ENCODE measurements at regions not wholly inside any gene's neighbourhood (a gene's known extent, or its start where the extent isn't known, plus 50 kb on each side); places are given as distances from the start of the nearest gene placed in this dataset.
"Not testable (repeated sequence)": the region's sequence is repeated elsewhere in the genome, so short reads cannot be mapped to it uniquely, and the experiment has no call there.

- peak; percentile 26 to 48 for DNase-seq (ENCODE audit: low read depth in 2 of 2)
Observed at GRCh38 chr1:143905214-143906179, 66.3 kb downstream of the FAM72C start.

DNA sequence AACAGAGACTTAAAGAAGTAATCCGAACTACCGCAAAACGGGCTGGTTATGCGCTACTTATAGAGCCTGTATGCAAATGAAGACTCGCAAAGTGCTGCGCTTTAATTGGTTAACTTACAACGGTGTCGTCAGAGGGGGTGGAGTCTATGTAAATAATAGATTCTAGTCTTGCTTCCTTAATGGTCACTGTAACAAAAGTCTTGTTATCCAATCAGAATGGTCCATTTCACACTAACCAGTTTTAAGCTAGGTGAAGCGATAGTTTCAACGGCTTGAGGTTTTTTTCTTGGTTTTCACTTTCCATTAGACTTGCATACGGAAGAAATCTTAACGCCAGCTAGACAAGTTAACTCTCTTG lies 67.2 kb downstream of the FAM72C start:
- DNase-seq (ENCODE audit: low read depth in 2 of 2) = not testable (repeated sequence)

- peak; percentile 48 to 51 for DNase-seq (ENCODE audit: low read depth in 2 of 2)
Observed at GRCh38 chr1:143903899-143904621, 67.7 kb downstream of the FAM72C start.

DNA sequence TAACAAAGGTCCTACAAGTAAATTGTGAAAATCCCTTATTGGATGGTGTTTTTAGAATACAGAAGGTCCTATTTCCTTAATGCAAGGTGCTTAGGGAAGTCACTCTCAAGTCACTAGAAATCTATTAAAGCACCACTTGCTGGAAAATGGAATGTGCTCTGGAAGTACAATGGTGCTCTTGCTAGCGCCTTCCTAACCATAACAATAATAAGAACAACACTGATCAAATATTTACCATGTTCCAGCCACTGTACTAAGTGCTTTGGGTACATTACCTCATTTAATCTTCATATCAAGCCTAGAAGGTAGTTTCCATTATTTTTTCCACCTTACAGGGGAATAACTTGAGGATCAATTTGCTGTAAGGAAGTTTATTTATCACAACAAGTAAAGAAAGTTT lies 75.4 kb downstream of the FAM72C start:
- DNase-seq (ENCODE audit: low read depth in 2 of 2) = not testable (repeated sequence)

- peak; percentile 38 to 48 for DNase-seq (ENCODE audit: low read depth in 2 of 2)
Observed at GRCh38 chr1:143884932-143885574, 86.7 kb downstream of the FAM72C start.

DNA sequence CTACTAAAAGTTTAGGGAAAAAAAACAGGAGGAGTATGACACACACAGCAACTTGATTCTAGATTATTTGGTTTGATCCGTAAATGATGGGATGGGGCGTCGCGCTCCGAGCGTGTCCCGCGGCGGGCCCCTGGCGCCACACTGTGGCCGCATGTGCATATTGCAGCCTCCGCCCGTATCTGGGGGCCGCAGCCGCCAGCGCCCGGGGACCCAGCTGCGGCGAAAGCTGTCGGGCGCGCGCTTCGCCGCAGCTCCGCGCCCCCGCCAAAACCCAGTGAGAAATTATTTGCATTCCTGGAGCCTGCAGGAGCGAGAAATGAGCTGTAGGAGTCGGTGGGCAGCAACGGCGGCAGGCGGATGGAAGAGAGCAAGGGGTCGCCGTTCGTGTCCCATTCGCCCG lies 87.3 kb downstream of the FAM72C start:
- not testable (repeated sequence) for DNase-seq (ENCODE audit: low read depth in 2 of 2)

DNA sequence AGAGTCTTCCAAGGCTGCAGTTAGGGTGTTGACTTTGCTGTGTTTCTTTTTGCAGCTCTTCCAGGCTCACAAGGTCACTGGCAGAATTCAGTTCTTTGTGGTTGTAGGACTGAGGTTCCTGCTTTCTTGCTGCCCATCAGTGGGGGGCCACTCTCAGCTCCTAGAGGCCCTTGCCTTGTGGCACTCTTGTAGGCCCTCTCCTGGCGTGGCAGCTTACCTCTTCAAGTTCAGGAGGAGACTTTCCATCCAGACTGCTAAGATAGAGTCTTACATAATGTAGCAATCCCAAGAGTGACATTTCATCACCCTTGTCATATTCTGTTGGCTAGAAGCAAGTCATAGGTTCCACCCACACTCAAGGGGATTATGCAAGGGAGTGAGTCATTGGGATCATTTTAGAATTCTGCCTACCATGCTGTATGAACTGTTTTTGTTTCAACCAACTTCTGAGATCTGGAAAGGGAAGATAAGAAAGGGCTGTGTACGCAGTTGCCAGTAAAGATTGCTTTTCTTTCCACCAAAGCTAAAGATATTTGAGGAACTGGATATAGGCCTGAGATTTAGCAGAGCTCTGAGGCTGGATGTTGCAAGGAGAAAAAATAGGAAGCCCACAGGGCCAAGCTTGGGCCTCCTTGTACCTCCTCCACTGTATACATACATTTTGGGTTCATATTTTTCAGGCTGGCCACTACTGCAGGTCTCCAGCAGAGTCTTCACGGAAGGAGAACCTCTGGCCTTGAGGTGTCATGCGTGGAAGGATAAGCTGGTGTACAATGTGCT lies 91.8 kb downstream of the FAM72C start:
- DNase-seq (ENCODE audit: low read depth in 2 of 2) = not testable (repeated sequence)

GRCh38 chr1:143875947-143876346 lies 95.8 kb downstream of the FAM72C start:
- not testable (repeated sequence) for DNase-seq (ENCODE audit: low read depth in 2 of 2)

- not testable (repeated sequence) for DNase-seq (ENCODE audit: low read depth in 2 of 2)
Observed at GRCh38 chr1:143874625-143875024, 97.2 kb downstream of the FAM72C start.

DNA sequence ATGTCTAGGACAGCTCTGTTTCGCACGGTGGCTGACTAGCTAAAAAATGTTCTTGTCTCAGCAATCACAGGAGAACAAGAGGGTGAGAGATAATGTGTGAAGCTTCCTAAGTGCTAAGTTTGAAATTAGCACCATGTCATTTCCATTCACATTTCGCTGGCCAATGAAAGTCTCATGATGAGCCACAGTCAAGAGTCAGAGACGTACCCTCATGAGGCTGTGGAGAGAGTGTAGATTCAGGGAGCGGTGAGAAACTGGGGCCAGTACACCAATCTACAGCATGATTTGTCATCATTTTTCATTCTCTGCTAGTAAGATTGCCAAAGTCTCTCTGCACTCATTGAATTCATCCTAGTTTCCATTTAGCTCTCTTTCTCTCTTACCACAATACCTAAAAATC lies 98.1 kb downstream of the FAM72C start:
- not testable (repeated sequence) for DNase-seq (ENCODE audit: low read depth in 2 of 2)

DNA sequence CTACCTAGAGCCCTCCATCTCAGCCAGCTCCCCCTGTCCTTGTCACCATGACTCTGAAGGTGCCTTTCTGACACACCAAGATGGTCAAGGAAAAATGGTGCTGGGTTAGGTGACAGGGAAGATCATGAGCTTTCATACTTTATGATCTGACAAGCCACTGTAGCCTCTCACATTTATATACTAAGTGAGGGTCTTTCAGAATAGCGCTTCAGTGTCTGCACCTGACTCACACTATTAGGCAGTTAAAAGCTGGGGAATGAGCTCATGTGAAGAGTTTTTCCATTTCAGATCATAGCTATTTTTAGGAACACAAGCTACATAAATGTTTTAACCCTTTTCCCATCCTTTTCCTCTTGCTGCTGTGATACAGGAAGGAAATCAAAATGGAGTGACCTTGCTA lies 101.4 kb downstream of the FAM72C start:
- peak in 1 of 2 donors; percentile 34 for DNase-seq (ENCODE audit: low read depth in 2 of 2)

DNA sequence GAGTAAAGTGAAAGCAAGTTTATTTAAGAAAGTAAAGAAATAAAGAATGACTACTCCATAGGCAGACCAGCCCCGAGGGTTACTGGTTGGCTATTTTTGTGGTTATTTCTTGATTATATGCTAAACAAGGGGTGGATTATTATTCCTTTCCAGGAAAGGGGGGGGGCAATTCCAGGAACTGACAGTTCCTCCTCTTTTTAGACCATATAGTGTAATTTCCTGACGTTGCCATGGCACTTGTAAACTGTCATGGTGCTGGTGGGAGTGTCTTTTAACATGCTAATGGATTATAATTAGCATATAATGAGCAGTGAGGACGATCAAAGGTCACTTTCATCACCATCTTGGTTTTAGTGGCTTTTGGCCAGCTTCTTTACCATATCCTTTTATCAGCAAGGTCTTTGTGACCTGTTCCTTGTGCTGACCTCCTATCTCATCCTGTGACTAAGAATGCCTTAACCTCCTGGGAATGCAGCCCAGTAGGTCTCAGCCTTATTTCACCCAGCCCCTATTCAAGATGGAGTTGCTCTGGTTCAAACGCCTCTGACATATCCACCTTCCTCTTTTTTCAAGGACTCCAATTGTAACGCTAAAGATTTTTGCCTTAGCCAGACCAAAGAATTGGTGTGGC lies 104.1 kb downstream of the FAM72C start:
- not testable (repeated sequence) for DNase-seq (ENCODE audit: low read depth in 2 of 2)

- not testable (repeated sequence) for DNase-seq (ENCODE audit: low read depth in 2 of 2)
Observed at GRCh38 chr1:143863901-143864520, 107.8 kb downstream of the FAM72C start.

- DNase-seq (ENCODE audit: low read depth in 2 of 2) = not testable (repeated sequence)
Observed at GRCh38 chr1:143862722-143863121, 109.1 kb downstream of the FAM72C start.

DNA sequence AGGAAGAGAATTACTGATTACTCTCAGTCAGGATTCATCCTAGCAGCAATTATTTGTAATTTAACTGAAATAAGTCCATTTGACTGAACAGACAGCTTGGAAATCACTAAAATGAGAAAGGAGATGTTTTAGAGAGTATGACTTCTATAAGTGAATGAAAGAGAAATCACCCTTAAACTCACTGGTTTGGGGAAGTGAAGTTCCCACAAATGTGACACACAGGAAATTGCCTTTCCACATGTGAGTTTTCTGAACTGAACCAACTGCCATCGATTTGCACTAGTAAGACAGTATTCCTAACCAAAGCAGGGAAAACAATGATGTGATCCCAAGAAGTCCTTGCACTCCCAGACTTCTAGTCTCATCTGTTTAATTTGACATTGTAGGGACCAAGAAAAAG lies 110.5 kb downstream of the FAM72C start:
- DNase-seq (ENCODE audit: low read depth in 2 of 2) = not testable (repeated sequence)

GRCh38 chr1:143855867-143856266 lies 115.9 kb downstream of the FAM72C start:
- DNase-seq (ENCODE audit: low read depth in 2 of 2) = not testable (repeated sequence)

DNA sequence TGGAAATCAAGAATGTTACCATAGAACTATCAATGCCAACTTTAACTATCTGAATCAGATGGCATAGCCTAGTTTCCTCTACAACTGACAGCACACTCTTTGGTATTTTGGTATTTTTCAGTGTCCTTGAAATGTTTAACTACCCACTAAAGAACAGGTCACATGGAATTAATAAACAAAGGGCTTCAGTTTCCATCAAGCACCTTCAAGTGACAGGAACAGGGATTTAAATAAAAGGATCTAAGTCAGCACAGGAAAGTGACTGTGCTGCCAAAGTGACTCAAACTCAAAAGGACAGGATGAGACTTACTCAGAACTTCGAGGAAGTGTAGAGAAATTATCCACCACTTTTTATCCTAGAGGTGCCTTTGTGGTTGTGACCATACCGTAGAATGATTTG lies 117.7 kb downstream of the FAM72C start:
- not testable (repeated sequence) for DNase-seq (ENCODE audit: low read depth in 2 of 2)

GRCh38 chr1:143850637-143851036 lies 121.1 kb downstream of the FAM72C start:
- DNase-seq (ENCODE audit: low read depth in 2 of 2) = not testable (repeated sequence)

DNA sequence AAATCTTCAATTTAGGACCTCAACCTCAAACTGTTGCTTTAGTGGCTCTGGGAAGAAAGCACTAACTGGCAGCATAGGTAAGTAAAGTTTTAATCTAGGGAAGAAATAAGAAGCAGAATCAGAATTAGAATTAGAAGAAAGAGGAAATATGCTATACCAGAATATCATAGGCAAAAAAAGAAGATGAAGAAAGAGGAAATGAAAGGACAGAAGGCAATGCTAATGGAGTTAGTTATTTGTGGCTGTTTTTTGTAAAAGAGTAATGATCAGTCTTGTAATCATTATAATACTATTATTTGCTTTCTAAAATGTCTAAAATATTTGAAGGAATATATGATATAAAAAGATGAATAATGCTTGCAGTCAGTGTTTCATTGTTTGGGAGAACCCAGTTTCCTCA lies 122.9 kb downstream of the FAM72C start:
- DNase-seq (ENCODE audit: low read depth in 2 of 2) = not testable (repeated sequence)

DNA sequence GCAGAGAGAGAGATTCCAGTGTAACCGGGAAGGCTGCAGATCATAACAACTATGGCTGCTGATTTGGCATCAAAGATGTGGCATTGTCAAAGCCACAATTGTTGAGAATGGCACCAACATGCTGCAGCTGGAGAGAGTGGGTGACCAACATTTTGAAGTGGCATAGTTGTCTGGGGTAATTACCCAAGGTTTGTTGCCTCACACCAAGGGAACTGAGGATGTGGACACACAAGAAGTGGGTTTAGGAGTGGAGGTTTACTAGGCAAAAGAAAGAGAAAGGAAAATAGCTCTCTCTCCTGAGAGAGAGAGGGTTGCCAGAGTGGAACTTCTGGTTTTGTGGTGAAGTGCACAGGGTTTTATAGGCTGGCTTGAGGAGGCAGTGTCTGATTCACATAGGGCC lies 126.6 kb downstream of the FAM72C start:
- DNase-seq (ENCODE audit: low read depth in 2 of 2) = not testable (repeated sequence)

Data from lung microvascular endothelial cell (primary cell).